Heart left ventricle (tissue), 16 donors: ENCODE measurements at regions not wholly inside any gene's neighbourhood (a gene's known extent, or its start where the extent isn't known, plus 50 kb on each side); places are given as distances from the start of the nearest gene placed in this dataset.

Source experiments
- ATAC-seq, 4 donors: fragments of 200-7000 bp; cut with Tn5 transposase; one replicate each; pipeline ENCODE4 v1.9.1; 2020 to 2022; ENCODE audit warnings: moderate library complexity in 4 of 4, mild to moderate bottlenecking in 3 of 4, moderate number of reproducible peaks in 1 of 4
- DNase-seq, 5 donors: peaks; one replicate each; pipeline ENCODE4 v3.0.0-alpha.2; 2020
- H3K27ac ChIP-seq, 12 donors: fragments of 200-600 bp; sonication (generic) in 4 of 12; one replicate each; pipeline versions ENCODE4 v1.5.0 to v1.8.0; 2016 to 2022; ENCODE audit warnings: mild to moderate bottlenecking in 2 of 12
- H3K27me3 ChIP-seq, 9 donors: fragments of 200-600 bp; sonication (generic) in 2 of 9; one replicate each; pipeline versions ENCODE4 v1.5.1 to v1.8.0; 2016 to 2022; ENCODE audit warnings: mild to moderate bottlenecking in 3 of 9
- H3K36me3 ChIP-seq, 9 donors: fragments of 200-600 bp; sonication (generic) in 2 of 9; one replicate each; pipeline versions ENCODE4 v1.5.0 to v1.8.0; 2018 to 2022; ENCODE audit warnings: mild to moderate bottlenecking in 2 of 9
- H3K4me1 ChIP-seq, 12 donors: fragments of 200-600 bp; sonication (generic) in 4 of 12; one replicate each; pipeline versions ENCODE4 v1.5.0 to v1.8.0; 2016 to 2022; ENCODE audit warnings: mild to moderate bottlenecking in 3 of 12
- H3K4me3 ChIP-seq, 12 donors: fragments of 200-600 bp; sonication (generic) in 4 of 12; one replicate each; pipeline versions ENCODE4 v1.5.0 to v1.8.0; 2017 to 2022; ENCODE audit warnings: mild to moderate bottlenecking in 9 of 12, moderate library complexity in 4 of 12
- H3K9me3 ChIP-seq, 12 donors: fragments of 200-600 bp; sonication (generic) in 4 of 12; one replicate each; pipeline versions ENCODE4 v1.5.0 to v1.8.0; 2016 to 2022; ENCODE audit warnings: mild to moderate bottlenecking in 1 of 12
- CTCF ChIP-seq, 12 donors: fragments of 200-600 bp; sonication (generic) in 4 of 12; IDR thresholded peaks; one replicate each; pipeline versions ENCODE4 v1.5.0 to v1.8.0; 2018 to 2022; ENCODE audit warnings: antibody characterized with exemption in 12 of 12, mild to moderate bottlenecking in 5 of 12
- POLR2A ChIP-seq, 2 donors: fragments of 450-650 bp; IDR thresholded peaks; one replicate each; pipeline ENCODE4 v1.6.1; 2017; ENCODE audit warnings: antibody characterized with exemption in 2 of 2, mild to moderate bottlenecking in 2 of 2, moderate library complexity in 2 of 2
- WGBS, 4 donors: extraction: QIAGEN DNeasy Blood & Tissue Kit in 2 of 4; methylation state at CpG; one replicate each; pipeline versions ENCODE4 v1.1.5 to v1.1.7; 2013 to 2018; 5-methylcytosine and 5-hydroxymethylcytosine counted together
- intact Hi-C, 10 donors: fragments of 100-400 bp; cut with DNase I; formaldehyde crosslinking; loops; one replicate each; pipeline versions ENCODE4 v1.11.1 to v1.14.2; 2022
- donor health status: ischemic (EF 13 %, LVEDD 7.1; RV severe dilation, severe dysfunction).
- donor health status: healthy with polysubstance abuse.
- donor health status: DM: no; HTN: yes; CAD: no.
- donor health status: DM: no; HTN: no; CAD: no.
- donor health status: ischemic (EF 25% LVEDD 6.9; RV normal size, moderate dysfunction).
- donor health status: ischemic (EF 25% LVEDD 5.7; RV mildly dilated, moderate dysfunction).
- donor health status: healthy.
- donor health status: DM: yes; HTN: yes; CAD: no.
- donor health status: ischemic (EF 35%, LVEDD 5.7; RV mildly dilated, moderate dysfunction).
- donor health status: nonischemic (EF 11% LVEDD 7.7; RV severe dilation, severe dysfunction).
- donor health status: DM: yes; HTN: yes; CAD: no.
- donor health status: PGD.
- donor health status: ischemic (EF 29% LVEDD 5.4; RV normal size, mild dysfunction).
- donor health status: nonischemic (EF 23%, LVEDD 6.1; RV moderate dilation, normal function).

GRCh38 chr6:30409184-30409583 lies 64.2 kb downstream of the RPP21 start:
- TF ChIP-seq POLR2A (IDR thresholded peaks at IDR 0.05) (no peak), CTCF (IDR thresholded peaks at IDR 0.05) (no peak)
- intact Hi-C loops = no loop called here
- Histone ChIP-seq H3K36me3 (no peaks in the 10 kb centered on the region), H3K4me1 (no peaks in the 10 kb centered on the region), H3K9me3 (peaks cover 0 to 14% (median 0%) of the 10 kb centered on the region in 12 donors), H3K27me3 (peaks cover 0 to 74% (median 11%) of the 10 kb centered on the region in 9 donors), H3K27ac (no peak overlapping the region), H3K4me3 (no peak overlapping the region)
- DNase-seq (no peak), ATAC-seq (no peak)
- WGBS, 4 donors = 43 to 86% (median 66%) methylated on average over 2 of the region's 2 CpGs

GRCh38 chr6:30411515-30412207 lies 66.7 kb downstream of the RPP21 start:
- ATAC-seq = no peak
- peak in 3 of 5 donors; percentile 24 to 56 (median 38) for DNase-seq

DNA sequence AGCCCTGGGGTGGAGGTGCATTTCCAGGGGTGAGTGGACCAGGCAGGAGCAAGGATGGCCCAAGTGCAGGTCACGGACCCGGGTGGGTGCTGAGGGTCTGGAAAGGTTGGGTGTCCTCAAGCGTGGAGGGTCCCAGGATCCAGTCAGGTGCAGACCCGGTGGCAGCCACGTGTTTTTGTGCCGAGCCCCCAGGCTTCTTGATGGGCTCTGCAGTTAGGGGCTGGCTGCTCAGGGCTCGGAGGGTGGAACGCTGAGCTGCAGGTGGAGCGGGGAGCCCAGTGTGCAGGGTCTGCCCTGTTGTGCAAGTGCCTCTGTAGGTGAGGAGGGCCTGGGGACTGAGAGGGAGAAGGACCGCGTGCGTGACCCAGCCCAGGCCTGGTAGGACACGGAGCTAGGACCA lies 70.9 kb upstream of the HLA-E start:
- H3K4me3 ChIP-seq = no peak overlapping the region
- ATAC-seq (no peak), DNase-seq (no peak)
- H3K4me1 ChIP-seq = no peaks in the 10 kb centered on the region
- WGBS, 4 donors = 71 to 77% (median 74%) methylated on average over 9 to 13 of the region's 13 CpGs
- intact Hi-C loops = no loop called here
- H3K36me3 ChIP-seq = no peaks in the 10 kb centered on the region
- peaks cover 0 to 56% (median 4%) of the 10 kb centered on the region in 9 donors for H3K27me3 ChIP-seq
- H3K9me3 ChIP-seq = no peaks in the 10 kb centered on the region
- no peak for TF ChIP-seq CTCF (IDR thresholded peaks at IDR 0.05)
- no peak for TF ChIP-seq POLR2A (IDR thresholded peaks at IDR 0.05)
- no peak overlapping the region for H3K27ac ChIP-seq

More at GRCh38 chr6:30411515-30412207, 66.7 kb downstream of the RPP21 start:
- TF ChIP-seq POLR2A (IDR thresholded peaks at IDR 0.05) (no peak), CTCF (IDR thresholded peaks at IDR 0.05) (peak; percentile 45 to 85 (median 68))
- Histone ChIP-seq H3K4me3 (no peak overlapping the region), H3K9me3 (peaks cover 0 to 14% (median 0%) of the 10 kb centered on the region in 12 donors), H3K27ac (no peak overlapping the region), H3K27me3 (peaks cover 0 to 70% (median 11%) of the 10 kb centered on the region in 9 donors), H3K4me1 (no peaks in the 10 kb centered on the region), H3K36me3 (no peaks in the 10 kb centered on the region)
- 29 to 39% (median 32%) methylated on average over 16 to 17 of the region's 17 CpGs for WGBS, 4 donors
- intact Hi-C loops = no loop called here

GRCh38 chr6:30424549-30424948 lies 64.8 kb upstream of the HLA-E start:
- DNase-seq (no peak), ATAC-seq (no peak)
- intact Hi-C loops = no loop called here
- no peak for TF ChIP-seq CTCF (IDR thresholded peaks at IDR 0.05)
- TF ChIP-seq POLR2A (IDR thresholded peaks at IDR 0.05) = no peak
- no peak overlapping the region for H3K4me3 ChIP-seq
- peaks cover 0 to 74% (median 21%) of the 10 kb centered on the region in 9 donors for H3K27me3 ChIP-seq
- 64 to 77% (median 69%) methylated on average over 3 of the region's 3 CpGs for WGBS, 4 donors
- no peak overlapping the region for H3K27ac ChIP-seq
- H3K36me3 ChIP-seq = no peaks in the 10 kb centered on the region
- H3K9me3 ChIP-seq = peaks cover 0 to 5% (median 0%) of the 10 kb centered on the region in 12 donors
- H3K4me1 ChIP-seq = no peaks in the 10 kb centered on the region
